GM13977 (cell line): ENCODE measurements at regions not wholly inside any gene's neighbourhood (a gene's known extent, or its start where the extent isn't known, plus 50 kb on each side); places are given as distances from the start of the nearest gene placed in this dataset.

Source experiments
- DNase-seq: peaks from one replicate; pipeline ENCODE4 v3.0.0; 2012; ENCODE audit warnings: low spot score
- in situ Hi-C: fragments of 300-500 bp; cut with MboI; formaldehyde crosslinking; loops from one replicate; pipeline ENCODE4 v1.12.0; 2022; ENCODE audit warnings: low sequenced_read_pairs, low pct_unique_long_range_greater_than_20kb, mixed read lengths, inconsistent platforms; ENCODE audit not compliant: unreplicated experiment
- TF ChIP-seq, protein P1 (sequence below): IDR thresholded peaks from 2 replicates; pipeline ENCODE4 v1.5.1; 2012; ENCODE audit warnings: mild to moderate bottlenecking, control low read depth; ENCODE audit not compliant: insufficient read depth; ENCODE audit errors: extremely low read depth, missing control alignments

DNA sequence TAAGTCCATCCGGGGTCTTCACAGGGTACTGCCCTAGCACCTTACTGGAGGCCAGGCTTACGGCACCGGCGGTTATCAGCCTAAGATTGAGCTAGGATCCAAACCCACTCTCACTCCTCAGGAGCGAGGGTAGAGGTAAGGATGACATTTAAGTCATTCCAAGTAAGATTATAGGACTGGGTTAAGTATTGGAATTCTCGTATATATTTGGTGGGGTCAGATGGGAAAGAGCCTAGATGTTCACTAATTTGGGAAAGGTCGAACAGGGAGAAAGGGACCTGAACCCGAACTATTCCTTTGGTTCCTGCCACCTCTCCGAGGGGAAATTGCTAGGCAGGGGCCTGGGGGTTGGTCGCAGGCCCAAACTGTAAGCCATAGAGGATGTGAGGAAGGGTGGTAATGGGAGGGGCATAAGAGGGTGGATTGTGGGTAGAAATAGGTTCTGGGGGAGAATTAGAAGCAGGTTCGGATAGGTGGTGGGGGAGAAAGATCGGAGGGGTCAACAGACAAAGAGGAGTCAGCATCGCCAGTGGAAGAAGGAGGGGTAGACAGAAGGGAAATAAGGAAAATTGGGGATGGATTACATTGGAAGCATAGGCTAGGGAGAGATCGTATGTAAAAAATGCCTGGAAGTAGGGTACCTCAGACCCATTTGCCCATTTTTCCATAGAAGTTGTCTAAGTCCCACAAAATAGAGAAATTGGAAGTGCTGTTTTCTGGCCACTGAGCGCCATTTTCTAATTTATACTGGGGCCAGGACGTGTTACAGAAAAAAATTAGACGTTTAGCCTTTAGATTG is 747.1 kb upstream of the ADGRB3 start:
- DNase-seq, result no peak
- TF ChIP-seq, protein P1, sequence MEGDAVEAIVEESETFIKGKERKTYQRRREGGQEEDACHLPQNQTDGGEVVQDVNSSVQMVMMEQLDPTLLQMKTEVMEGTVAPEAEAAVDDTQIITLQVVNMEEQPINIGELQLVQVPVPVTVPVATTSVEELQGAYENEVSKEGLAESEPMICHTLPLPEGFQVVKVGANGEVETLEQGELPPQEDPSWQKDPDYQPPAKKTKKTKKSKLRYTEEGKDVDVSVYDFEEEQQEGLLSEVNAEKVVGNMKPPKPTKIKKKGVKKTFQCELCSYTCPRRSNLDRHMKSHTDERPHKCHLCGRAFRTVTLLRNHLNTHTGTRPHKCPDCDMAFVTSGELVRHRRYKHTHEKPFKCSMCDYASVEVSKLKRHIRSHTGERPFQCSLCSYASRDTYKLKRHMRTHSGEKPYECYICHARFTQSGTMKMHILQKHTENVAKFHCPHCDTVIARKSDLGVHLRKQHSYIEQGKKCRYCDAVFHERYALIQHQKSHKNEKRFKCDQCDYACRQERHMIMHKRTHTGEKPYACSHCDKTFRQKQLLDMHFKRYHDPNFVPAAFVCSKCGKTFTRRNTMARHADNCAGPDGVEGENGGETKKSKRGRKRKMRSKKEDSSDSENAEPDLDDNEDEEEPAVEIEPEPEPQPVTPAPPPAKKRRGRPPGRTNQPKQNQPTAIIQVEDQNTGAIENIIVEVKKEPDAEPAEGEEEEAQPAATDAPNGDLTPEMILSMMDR, result no peak
- in situ Hi-C loops, result no loop called here

DNA sequence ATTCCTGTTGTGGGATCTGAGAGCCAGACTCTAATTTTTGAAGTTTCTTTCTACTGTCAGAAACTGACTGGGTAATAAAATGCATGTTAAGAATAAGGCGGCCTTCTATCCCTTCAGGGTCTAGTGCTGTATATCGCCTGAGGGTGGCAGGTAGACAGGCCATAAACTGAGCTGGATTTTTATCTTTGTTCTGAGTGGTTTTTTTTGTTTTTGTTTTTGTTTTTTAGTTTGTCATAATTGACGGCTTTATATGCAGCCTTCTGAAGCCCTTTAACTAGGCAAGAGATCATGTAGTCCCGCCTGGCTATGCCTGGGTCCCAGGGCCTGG is 747.7 kb upstream of the ADGRB3 start:
- in situ Hi-C loops, result no loop called here
- TF ChIP-seq, protein P1, result no peak
- no peak for DNase-seq

DNA sequence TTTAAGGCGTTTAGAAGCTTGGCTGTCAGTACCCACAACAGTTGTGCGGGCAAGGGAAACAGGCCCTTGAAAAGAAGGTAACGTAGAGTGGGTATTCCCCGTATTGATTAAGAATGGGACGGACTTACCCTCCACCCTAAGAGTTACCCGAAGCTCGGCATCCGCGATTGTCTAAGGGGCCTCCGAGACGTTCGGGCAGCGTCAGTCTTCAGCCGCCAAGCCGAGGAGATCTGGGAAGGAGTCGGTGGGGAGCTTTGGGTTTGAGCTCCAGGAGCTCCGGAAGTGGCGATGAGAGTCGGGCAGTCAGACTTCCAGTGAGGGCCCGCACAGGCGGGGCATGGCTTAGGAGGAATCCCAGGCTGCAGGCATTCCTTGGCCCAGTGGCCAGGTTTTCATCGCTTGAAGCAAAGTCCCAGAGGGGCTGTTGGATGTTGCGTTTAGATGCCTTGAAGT is 748.2 kb upstream of the ADGRB3 start:
- TF ChIP-seq, protein P1, result no peak
- DNase-seq, result no peak
- in situ Hi-C loops, result no loop called here

DNA sequence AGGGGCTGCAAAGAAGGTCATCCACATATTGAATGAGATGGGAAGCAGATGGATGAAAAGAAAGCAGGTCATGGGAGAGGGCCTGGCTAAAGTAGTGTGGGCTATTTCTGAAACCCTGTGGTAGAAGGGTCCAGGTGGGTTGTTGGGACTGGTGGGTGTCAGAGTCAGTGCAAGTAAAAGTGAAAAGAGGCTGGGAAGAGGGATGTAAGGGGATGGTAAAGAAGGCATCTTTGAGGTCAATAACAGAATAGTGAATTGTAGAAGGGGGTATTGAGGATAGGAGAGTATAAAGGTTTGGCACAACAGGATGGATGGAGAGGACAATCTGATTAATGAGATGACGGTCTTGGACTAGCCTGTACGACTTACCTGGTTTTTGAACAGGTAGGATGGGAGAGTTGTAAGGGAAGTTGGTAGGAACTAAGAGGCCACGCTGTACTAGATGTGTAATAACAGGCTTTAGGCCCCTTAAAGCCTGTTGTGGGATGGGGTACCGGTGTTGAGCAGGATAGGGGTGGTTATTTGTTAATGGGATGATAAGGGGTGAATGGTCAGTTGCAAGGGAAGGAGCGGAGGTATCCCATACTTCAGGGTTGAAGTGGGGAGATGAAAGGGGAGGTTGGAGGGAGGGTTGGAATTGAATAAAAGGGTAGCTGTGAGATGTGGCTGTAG is 748.9 kb upstream of the ADGRB3 start:
- in situ Hi-C loops, result no loop called here
- TF ChIP-seq, protein P1, result no peak
- DNase-seq, result no peak

DNA sequence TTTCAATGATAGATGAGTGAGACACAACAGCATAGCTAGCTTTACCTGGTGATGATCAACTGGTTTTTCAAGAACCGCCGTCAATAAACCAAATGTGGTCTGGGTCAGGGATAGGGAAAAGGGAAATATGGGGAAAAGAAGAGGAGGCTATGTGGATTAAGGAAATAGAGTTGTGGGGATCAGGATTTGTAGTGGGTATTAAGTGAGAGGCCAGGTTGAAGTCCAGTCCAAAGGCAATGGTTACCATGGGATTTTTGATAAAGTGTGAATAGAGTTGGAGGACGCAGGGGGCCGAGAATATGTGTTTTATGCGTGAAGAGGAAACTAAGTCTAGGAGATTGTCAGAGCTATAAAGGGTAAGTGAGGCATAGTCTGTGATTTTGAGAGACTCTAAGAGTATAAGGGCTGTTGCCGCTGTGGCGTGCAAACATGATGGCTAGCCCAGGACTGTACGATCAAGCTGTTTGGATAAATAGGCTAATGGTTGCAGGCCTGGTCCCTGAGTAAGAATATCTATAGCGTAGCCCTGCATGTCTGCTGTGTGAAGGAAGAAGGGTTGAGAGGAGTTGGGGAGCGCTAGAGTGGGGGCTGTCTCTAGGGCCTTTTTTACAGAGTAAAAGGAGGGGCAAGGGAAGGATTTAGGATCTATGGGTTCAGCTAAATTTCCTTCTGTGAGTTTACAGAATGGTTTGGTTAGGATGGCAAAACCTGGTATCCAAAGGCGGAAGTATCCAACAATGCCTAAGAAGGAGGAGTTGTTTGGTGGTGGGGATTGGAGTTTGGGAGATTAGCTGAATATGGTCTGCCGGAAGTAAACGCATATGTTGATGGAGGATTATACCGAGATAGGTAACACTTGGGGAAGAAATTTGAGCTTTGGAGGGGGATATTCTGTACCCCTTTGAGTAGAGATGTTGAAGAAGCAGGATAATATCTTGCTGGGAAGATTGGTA is 749.7 kb upstream of the ADGRB3 start:
- TF ChIP-seq, protein P1, result no peak

DNA sequence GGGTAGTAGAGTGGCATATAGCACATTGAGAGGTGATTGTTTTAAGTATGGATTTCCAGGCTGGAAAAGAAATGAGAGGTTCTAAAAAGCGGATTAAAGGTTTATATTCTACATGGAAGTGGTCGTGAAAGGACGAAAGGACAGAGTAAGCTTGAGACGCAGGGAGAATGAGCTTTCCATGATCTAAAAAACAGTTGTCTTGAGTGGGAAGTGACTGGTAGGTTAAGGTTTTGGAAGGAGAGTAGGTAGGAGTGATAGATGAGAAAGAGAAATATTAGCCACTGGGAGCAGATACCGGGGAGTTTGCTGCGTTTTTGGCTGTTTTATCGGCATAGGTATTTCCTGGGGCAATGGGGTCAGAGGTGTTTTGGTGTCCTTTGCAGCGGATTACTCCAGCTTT is 750.6 kb upstream of the ADGRB3 start:
- DNase-seq, result no peak
- in situ Hi-C loops, result no loop called here
- TF ChIP-seq, protein P1, result no peak

More for the DNA sequence above, 749.7 kb upstream of the ADGRB3 start:
- in situ Hi-C loops, result no loop called here
- no peak for DNase-seq
